Spleen (tissue), 11 donors: ENCODE measurements at regions not wholly inside any gene's neighbourhood (a gene's known extent, or its start where the extent isn't known, plus 50 kb on each side); places are given as distances from the start of the nearest gene placed in this dataset.

Source experiments
- DNase-seq: peaks from one replicate; pipeline ENCODE4 v3.0.0-alpha.2; 2020
- H3K27ac ChIP-seq, 8 donors: fragments of 200-600 bp; sonication (generic) in 7 of 8; 1 replicate in 4 of 8; 2 replicates in 4 of 8; pipeline versions ENCODE4 v1.5.0 to v1.8.0; 2016 to 2021; ENCODE audit warnings: inconsistent platforms in 4 of 8, mild to moderate bottlenecking in 4 of 8, moderate library complexity in 1 of 8
- H3K27me3 ChIP-seq, 7 donors: fragments of 200-600 bp; sonication (generic) in 6 of 7; replicated peaks in 1 of 7; 1 replicate in 4 of 7; 2 replicates in 3 of 7; pipeline versions ENCODE4 v1.5.0 to v1.8.0; 2016 to 2021; ENCODE audit warnings: inconsistent platforms in 3 of 7, mild to moderate bottlenecking in 1 of 7
- H3K36me3 ChIP-seq, 6 donors: fragments of 200-600 bp; sonication (generic) in 5 of 6; 1 replicate in 4 of 6; 2 replicates in 2 of 6; pipeline versions ENCODE4 v1.5.0 to v1.8.0; 2016 to 2021; ENCODE audit warnings: inconsistent platforms in 2 of 6
- H3K4me1 ChIP-seq, 6 donors: fragments of 200-600 bp; sonication (generic) in 5 of 6; 1 replicate in 3 of 6; 2 replicates in 3 of 6; pipeline versions ENCODE4 v1.5.0 to v1.8.0; 2016 to 2021; ENCODE audit warnings: inconsistent platforms in 3 of 6
- H3K4me3 ChIP-seq, 8 donors: fragments of 200-600 bp; sonication (generic) in 7 of 8; 1 replicate in 4 of 8; 2 replicates in 4 of 8; pipeline versions ENCODE4 v1.5.0 to v1.8.0; 2016 to 2021; ENCODE audit warnings: inconsistent platforms in 4 of 8, mild to moderate bottlenecking in 4 of 8, moderate library complexity in 2 of 8
- H3K9me3 ChIP-seq, 8 donors: fragments of 200-600 bp; sonication (generic) in 7 of 8; 1 replicate in 4 of 8; 2 replicates in 4 of 8; pipeline versions ENCODE4 v1.5.0 to v1.8.0; 2016 to 2021; ENCODE audit warnings: inconsistent platforms in 4 of 8
- CTCF ChIP-seq, 11 experiments: fragments of 200-600 bp in 7 of 11; fragments of 450-650 bp in 4 of 11; sonication (generic) in 4 of 11; IDR thresholded peaks in 8 of 11; conservative IDR thresholded peaks in 3 of 11; 1 replicate in 7 of 11; 2 replicates in 4 of 11; pipeline versions ENCODE4 v1.4.0 to v1.8.0; 2016 to 2021; ENCODE audit warnings: antibody characterized with exemption in 11 of 11, inconsistent platforms in 4 of 11, mild to moderate bottlenecking in 1 of 11
- POLR2A ChIP-seq, 3 donors: fragments of 450-650 bp; IDR thresholded peaks; one replicate each; pipeline ENCODE4 v1.5.1; 2017; ENCODE audit warnings: antibody characterized with exemption in 3 of 3, mild to moderate bottlenecking in 1 of 3
- POLR2AphosphoS5 ChIP-seq, 3 donors: sonication (generic); formaldehyde crosslinking; IDR thresholded peaks; one replicate each; pipeline ENCODE4 v1.5.1; 2017; ENCODE audit warnings: antibody characterized with exemption in 3 of 3
- WGBS, 5 donors: extraction: QIAGEN DNeasy Blood & Tissue Kit in 3 of 5; methylation state at CpG; one replicate each; pipeline versions ENCODE4 v1.1.5 to v1.1.7; 2013 to 2018; 5-methylcytosine and 5-hydroxymethylcytosine counted together
- intact Hi-C: fragments of 100-400 bp; cut with DNase I; formaldehyde crosslinking; loops from one replicate; pipeline ENCODE4 v1.15.0; 2023; ENCODE audit warnings: low total_unique reads
- donor health status: healthy with polysubstance abuse.
- donor health status: DM: no; HTN: no; CAD: no; lungs with moderate emphysema.
- donor health status: DM: no; HTN: no; CAD: no.
- donor health status: Bipolar disorder and iron deficiency.
- donor health status: healthy.
- donor health status: DM: no; HTN: no; CAD: no.
- donor health status: DM: yes; HTN: yes; CAD: no.

DNA sequence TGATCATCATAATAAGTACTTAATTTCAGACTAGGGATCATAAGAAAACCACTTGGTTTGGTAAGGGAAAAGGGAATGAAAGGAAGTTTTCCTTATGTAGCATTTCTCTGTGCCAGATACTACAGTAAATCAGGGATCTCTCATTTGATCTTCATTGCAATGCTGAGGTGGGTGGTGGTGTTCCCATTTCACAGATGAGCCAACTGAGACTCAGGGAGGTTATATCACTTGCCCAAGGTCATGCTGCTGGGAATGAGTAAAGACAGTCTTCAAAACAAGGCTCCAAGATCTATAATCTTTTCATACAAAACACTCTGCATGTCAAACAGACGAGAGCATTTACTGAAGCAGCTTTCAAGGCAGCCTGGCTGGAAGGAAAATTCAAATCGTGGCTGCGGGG lies 124.6 kb downstream of the GP2 start:
- Histone ChIP-seq H3K27me3 (peaks cover 0 to 19% (median 0%) of the 10 kb centered on the region in 7 donors), H3K4me3 (no peak overlapping the region), H3K36me3 (no peaks in the 10 kb centered on the region), H3K27ac (no peak overlapping the region), H3K4me1 (no peaks in the 10 kb centered on the region), H3K9me3 (no peaks in the 10 kb centered on the region)
- no peak for DNase-seq
- intact Hi-C loops, result no loop called here
- WGBS, 5 donors, result 43 to 86% (median 78%) methylated on average over 3 of the region's 3 CpGs
- TF ChIP-seq CTCF (IDR thresholded peaks at IDR 0.05 in 8 of 11, conservative IDR thresholded peaks at IDR 0.05 in 3 of 11), result no peak
- no peak for TF ChIP-seq POLR2AphosphoS5 (IDR thresholded peaks at IDR 0.05)

DNA sequence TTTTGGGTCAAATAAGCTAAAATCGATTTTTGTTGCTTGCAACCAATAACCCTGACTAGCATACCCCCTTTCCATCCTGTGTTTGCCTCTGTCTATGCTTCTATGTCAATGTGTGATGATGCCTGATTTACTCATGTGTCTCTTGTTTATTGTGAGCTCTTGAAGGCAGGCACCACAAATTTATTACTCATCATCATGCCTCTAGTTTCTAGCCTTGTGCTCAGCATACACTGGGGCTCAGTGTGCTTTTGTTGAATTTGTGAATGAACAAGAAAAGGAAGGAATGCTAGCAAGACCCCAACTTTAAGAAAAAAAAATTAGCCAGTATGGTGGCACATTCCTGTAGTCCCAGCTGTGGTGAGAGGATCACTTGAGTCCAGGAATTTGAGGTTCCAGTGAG lies 119.1 kb upstream of the GPR139 start:
- Histone ChIP-seq H3K9me3 (no peaks in the 10 kb centered on the region), H3K27ac (no peak overlapping the region), H3K4me3 (no peak overlapping the region), H3K36me3 (no peaks in the 10 kb centered on the region), H3K4me1 (no peaks in the 10 kb centered on the region), H3K27me3 (no peaks in the 10 kb centered on the region)
- no peak for DNase-seq
- WGBS, 5 donors, result 33 to 55% (median 37%) methylated on average over 1 of the region's 1 CpG
- intact Hi-C loops, result no loop called here
- TF ChIP-seq POLR2AphosphoS5 (IDR thresholded peaks at IDR 0.05), result no peak
- no peak for TF ChIP-seq CTCF (IDR thresholded peaks at IDR 0.05 in 8 of 11, conservative IDR thresholded peaks at IDR 0.05 in 3 of 11)
- no peak for TF ChIP-seq POLR2A (IDR thresholded peaks at IDR 0.05)

- Histone ChIP-seq H3K9me3 (peaks cover 0 to 6% (median 0%) of the 10 kb centered on the region in 8 donors), H3K4me1 (no peaks in the 10 kb centered on the region), H3K4me3 (no peak overlapping the region), H3K36me3 (no peaks in the 10 kb centered on the region), H3K27ac (no peak overlapping the region), H3K27me3 (no peaks in the 10 kb centered on the region)
- DNase-seq, result no peak
- intact Hi-C loops, result no loop called here
- TF ChIP-seq POLR2A (IDR thresholded peaks at IDR 0.05) (no peak), CTCF (IDR thresholded peaks at IDR 0.05 in 8 of 11, conservative IDR thresholded peaks at IDR 0.05 in 3 of 11) (no peak), POLR2AphosphoS5 (IDR thresholded peaks at IDR 0.05) (no peak)
Measured at GRCh38 chr16:20191566-20191965, 117.9 kb upstream of the GPR139 start.

DNA sequence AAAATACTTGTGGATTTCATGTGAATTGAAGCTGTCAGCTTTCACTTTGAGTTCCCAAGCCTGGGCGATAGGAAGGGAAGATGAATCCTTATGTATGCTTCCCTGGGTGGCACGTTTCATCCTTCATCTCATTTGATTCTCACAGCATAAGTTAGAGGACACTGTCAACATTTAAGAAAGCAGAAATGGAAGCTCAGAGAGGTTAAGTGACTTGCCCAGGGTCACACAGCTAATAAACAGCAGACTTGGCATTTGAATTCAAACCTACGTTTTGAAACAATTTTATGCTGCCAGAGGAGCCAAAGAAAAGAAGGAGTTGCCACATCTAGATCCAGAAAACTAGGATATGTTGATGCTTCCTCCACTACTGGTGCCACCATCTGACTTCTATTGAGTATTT lies 108.3 kb upstream of the GPR139 start:
- Histone ChIP-seq H3K27me3 (peaks cover 0 to 14% (median 0%) of the 10 kb centered on the region in 7 donors), H3K27ac (no peak overlapping the region), H3K36me3 (no peaks in the 10 kb centered on the region), H3K9me3 (peaks cover 0 to 8% (median 0%) of the 10 kb centered on the region in 8 donors), H3K4me1 (no peaks in the 10 kb centered on the region), H3K4me3 (no peak overlapping the region)
- DNase-seq, result no peak
- TF ChIP-seq POLR2AphosphoS5 (IDR thresholded peaks at IDR 0.05) (no peak), POLR2A (IDR thresholded peaks at IDR 0.05) (no peak), CTCF (IDR thresholded peaks at IDR 0.05 in 8 of 11, conservative IDR thresholded peaks at IDR 0.05 in 3 of 11) (no peak)
- intact Hi-C loops, result no loop called here
- WGBS, 5 donors, result 62 to 73% (median 67%) methylated on average over 3 of the region's 3 CpGs
